ENCODE measurements at regions not wholly inside any gene's neighbourhood (a gene's known extent, or its start where the extent isn't known, plus 50 kb on each side); places are given as distances from the start of the nearest gene placed in this dataset.

DNA sequence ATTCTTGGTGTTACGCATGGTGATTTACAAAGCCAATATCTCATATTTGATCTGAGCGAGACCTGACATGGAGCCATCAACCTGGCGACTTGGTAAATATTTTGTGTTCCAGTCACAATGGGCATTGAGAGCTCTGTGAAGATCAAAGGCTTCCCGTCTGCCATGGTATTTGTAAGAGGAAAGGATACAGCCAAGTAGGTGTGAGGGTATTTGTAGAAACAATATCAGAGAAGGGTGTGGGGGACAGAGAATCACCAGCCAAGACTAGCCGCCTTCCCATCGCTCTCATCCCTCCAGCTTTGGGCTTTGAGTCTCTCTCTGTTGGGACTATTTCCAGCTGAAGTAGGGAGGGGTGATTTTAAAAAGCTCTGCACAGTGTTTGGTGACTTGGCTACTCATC lies 173.4 kb upstream of the BDNF start:
- H3K79me1 ChIP-seq (ENCODE audit: low read depth, low read length): no peaks in the 10 kb centered on the region
- H3K14ac ChIP-seq (ENCODE audit: insufficient read length): no peak overlapping the region
- no peak overlapping the region for H3K4me3 ChIP-seq (ENCODE audit: extremely low read depth in 1 of 4, insufficient read depth in 2 of 4, low read depth in 3 of 4, low read length in 4 of 4)
- ChIA-PET POLR2A (ENCODE audit: partially characterized antibody) (no interaction called here), CTCF (ENCODE audit: partially characterized antibody) (interaction anchor here (1.3 to 1.4 kb wide), 2 partner anchors 8 to 9 kb away, joined by 3 to 5 read pairs; no protein-coding TSS in a partner anchor)
- H3K23me2 ChIP-seq (ENCODE audit: low read depth, low read length): no peaks in the 10 kb centered on the region
- no peak overlapping the region for H2BK120ac ChIP-seq (replicated peaks; ENCODE audit: low read depth, low read length)
- no peaks in the 10 kb centered on the region for H3K27me3 ChIP-seq (replicated peaks in 1 of 4; ENCODE audit: control insufficient read depth in 3 of 4, extremely low read depth in 1 of 4, insufficient read depth in 3 of 4, low read length in 3 of 4)
- H2BK12ac ChIP-seq (ENCODE audit: low read depth, low read length): no peak overlapping the region
- DNase-seq (ENCODE audit: low read depth in 1 of 2, low spot score in 2 of 2) (no peak), FAIRE-seq (no peak)
- H2AFZ ChIP-seq (ENCODE audit: low read length): no peak overlapping the region
- H4K91ac ChIP-seq (replicated peaks; ENCODE audit: insufficient read length, low read length): no peak overlapping the region
- no peak overlapping the region for H2BK20ac ChIP-seq (ENCODE audit: low read length)
- H4K5ac ChIP-seq (ENCODE audit: insufficient read length, low read depth, low read length): no peak overlapping the region
- WGBS, 2 experiments (ENCODE audit: extremely low coverage in 1 of 2, insufficient coverage in 1 of 2, insufficient read length in 1 of 2, insufficient replicate concordance in 2 of 2, low coverage in 1 of 2, low lambda C conversion rate in 2 of 2, missing lambda C conversion rate in 1 of 2): 83% methylated on average over 6 of the region's 6 CpGs; no CpG with 5 or more reads in 1 of the 2 experiments
- H3K4ac ChIP-seq (replicated peaks; ENCODE audit: insufficient read length, low read depth, low read length): no peak overlapping the region
- H2BK15ac ChIP-seq (ENCODE audit: low read length): no peak overlapping the region
- no peaks in the 10 kb centered on the region for H4K20me1 ChIP-seq (replicated peaks in 1 of 2; ENCODE audit: control insufficient read depth in 1 of 2, insufficient read depth in 2 of 2, low read length in 2 of 2)
- H4K8ac ChIP-seq (ENCODE audit: extremely low read depth, insufficient read depth, low read length): no peak overlapping the region
- TF ChIP-seq YY1 (IDR thresholded peaks at IDR 0.05; ENCODE audit: low read depth, low read length) (no peak), KDM1A (IDR thresholded peaks at IDR 0.05; ENCODE audit: borderline replicate concordance, low read length) (no peak), POU5F1 (IDR thresholded peaks at IDR 0.05; ENCODE audit: low read depth, low read length) (no peak), TAF7 (optimal IDR thresholded peaks at IDR 0.05; ENCODE audit: borderline replicate concordance, low read depth, low read length) (no peak), SP2 (IDR thresholded peaks at IDR 0.05; ENCODE audit: low read length) (no peak), CBX8 (IDR thresholded peaks at IDR 0.05; ENCODE audit: borderline replicate concordance, low read depth, low read length) (no peak), ASH2L (IDR thresholded peaks at IDR 0.05; ENCODE audit: low read length) (no peak), RXRA (IDR thresholded peaks at IDR 0.05; ENCODE audit: insufficient read depth, low read depth, low read length) (no peak), TAF1 (IDR thresholded peaks at IDR 0.05; ENCODE audit: low read depth, low read length) (no peak), CEBPB (IDR thresholded peaks at IDR 0.05; ENCODE audit: low read depth, low read length) (no peak)
- TF ChIP-seq, protein P1, sequence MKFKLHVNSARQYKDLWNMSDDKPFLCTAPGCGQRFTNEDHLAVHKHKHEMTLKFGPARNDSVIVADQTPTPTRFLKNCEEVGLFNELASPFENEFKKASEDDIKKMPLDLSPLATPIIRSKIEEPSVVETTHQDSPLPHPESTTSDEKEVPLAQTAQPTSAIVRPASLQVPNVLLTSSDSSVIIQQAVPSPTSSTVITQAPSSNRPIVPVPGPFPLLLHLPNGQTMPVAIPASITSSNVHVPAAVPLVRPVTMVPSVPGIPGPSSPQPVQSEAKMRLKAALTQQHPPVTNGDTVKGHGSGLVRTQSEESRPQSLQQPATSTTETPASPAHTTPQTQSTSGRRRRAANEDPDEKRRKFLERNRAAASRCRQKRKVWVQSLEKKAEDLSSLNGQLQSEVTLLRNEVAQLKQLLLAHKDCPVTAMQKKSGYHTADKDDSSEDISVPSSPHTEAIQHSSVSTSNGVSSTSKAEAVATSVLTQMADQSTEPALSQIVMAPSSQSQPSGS (IDR thresholded peaks at IDR 0.05; ENCODE audit: low read length): no peak
- H3K27ac ChIP-seq (ENCODE audit: low read depth, low read length): no peak overlapping the region
- no peaks in the 10 kb centered on the region for H3K36me3 ChIP-seq (ENCODE audit: control insufficient read depth in 2 of 4, insufficient read depth in 4 of 4, low read length in 3 of 4)
- no peak overlapping the region for H3K18ac ChIP-seq (ENCODE audit: extremely low read depth, low read length)
- no peak overlapping the region for H2BK5ac ChIP-seq (ENCODE audit: low read depth, low read length)
- no peak overlapping the region for H2AK5ac ChIP-seq (ENCODE audit: low read depth, low read length)
- H3K4me2 ChIP-seq (ENCODE audit: insufficient read depth in 1 of 2, low read depth in 2 of 2, low read length in 2 of 2): no peak overlapping the region
- H3K4me1 ChIP-seq (replicated peaks in 1 of 4; ENCODE audit: control insufficient read depth in 3 of 4, insufficient read depth in 4 of 4, low read length in 3 of 4): no peaks in the 10 kb centered on the region
- H3K79me2 ChIP-seq (ENCODE audit: control insufficient read depth in 1 of 2, insufficient read depth in 2 of 2, low read length in 2 of 2): no peaks in the 10 kb centered on the region
- H3K56ac ChIP-seq (replicated peaks; ENCODE audit: insufficient read length, low read depth, low read length): no peak overlapping the region
- no peak overlapping the region for H3K23ac ChIP-seq (ENCODE audit: insufficient read length)
- no peaks in the 10 kb centered on the region for H3K9me3 ChIP-seq (ENCODE audit: insufficient read depth in 2 of 2, low read depth in 1 of 2, low read length in 1 of 2)
- H3K9ac ChIP-seq (replicated peaks in 1 of 4; ENCODE audit: extremely low read depth in 1 of 4, low read depth in 3 of 4, low read length in 3 of 4): no peak overlapping the region
